ENCODE measurements at regions not wholly inside any gene's neighbourhood (a gene's known extent, or its start where the extent isn't known, plus 50 kb on each side); places are given as distances from the start of the nearest gene placed in this dataset.

DNA sequence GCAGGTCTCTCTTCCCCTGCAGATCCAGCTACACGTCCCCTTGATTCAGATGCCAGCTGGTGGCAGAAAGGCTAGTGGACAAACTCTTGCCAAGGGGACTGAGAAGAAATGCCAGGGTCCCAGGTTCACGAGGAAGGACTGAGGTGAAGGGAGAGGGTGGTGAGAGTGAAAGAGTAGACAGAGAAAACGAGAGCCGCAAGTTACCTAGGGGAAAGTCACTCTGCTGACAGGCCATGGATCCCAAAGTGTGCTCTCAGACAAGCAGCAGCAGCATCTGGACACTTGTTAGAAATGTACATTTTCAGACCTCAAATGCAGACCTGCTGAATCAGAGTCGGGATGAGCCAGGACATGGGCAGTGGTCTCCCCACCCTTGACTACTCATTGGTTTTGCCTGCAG is 192.3 kb downstream of the FGFR2 start:
- Mint-ChIP-seq H3K4me1 (ENCODE audit: low read depth) (no peaks in the 10 kb centered on the region), H3K27me3 (ENCODE audit: low read depth) (no peaks in the 10 kb centered on the region), H3K9me3 (ENCODE audit: insufficient read depth) (no peaks in the 10 kb centered on the region), H3K36me3 (ENCODE audit: low read depth) (no peaks in the 10 kb centered on the region), H3K27ac (no peak overlapping the region), H3K4me3 (no peak overlapping the region)
- DNase-seq (no peak), ATAC-seq (no peak)
- POLR2A ChIA-PET, result no interaction called here
- CTCF ChIA-PET, result no interaction called here

DNA sequence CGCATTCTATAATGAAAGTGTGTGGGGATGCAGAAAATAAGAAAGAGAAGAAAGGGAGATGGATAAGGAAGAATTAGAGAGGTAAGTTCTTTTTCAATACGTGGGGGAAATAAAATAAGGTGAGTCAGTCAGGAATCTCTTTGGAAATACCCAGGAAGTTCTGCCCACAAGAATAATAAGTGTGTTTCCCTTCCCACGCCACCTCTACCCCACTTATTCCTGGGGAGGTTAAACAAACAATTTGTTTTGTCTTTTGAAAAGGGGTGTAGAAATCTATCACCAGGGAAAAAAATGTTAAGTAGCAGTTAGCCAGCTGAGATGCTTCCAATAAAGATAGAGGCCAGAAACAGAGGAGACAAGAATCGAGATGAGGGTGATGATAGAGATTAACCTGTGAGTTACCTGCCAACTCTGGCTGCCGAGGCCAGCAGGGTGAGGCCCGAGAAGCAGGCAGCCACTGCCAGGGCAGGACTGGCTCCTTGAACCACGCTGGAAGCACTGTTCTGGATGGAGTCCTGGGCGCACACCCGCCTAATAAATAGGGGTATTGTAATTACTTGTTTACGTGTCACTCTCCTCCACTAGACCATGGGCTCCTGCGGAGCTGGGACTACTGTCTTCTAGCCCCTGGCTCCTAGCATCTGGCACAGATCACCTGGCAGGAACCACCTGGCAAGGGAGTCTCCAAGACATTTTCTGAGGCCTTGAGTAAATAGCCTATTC is 191.3 kb downstream of the FGFR2 start:
- Mint-ChIP-seq H3K27me3 (ENCODE audit: low read depth) (no peaks in the 10 kb centered on the region), H3K4me3 (no peak overlapping the region), H3K9me3 (ENCODE audit: insufficient read depth) (no peaks in the 10 kb centered on the region), H3K4me1 (ENCODE audit: low read depth) (no peaks in the 10 kb centered on the region), H3K36me3 (ENCODE audit: low read depth) (no peaks in the 10 kb centered on the region), H3K27ac (no peak overlapping the region)
- ATAC-seq (no peak), DNase-seq (no peak)
- ChIA-PET CTCF (no interaction called here), POLR2A (no interaction called here)

DNA sequence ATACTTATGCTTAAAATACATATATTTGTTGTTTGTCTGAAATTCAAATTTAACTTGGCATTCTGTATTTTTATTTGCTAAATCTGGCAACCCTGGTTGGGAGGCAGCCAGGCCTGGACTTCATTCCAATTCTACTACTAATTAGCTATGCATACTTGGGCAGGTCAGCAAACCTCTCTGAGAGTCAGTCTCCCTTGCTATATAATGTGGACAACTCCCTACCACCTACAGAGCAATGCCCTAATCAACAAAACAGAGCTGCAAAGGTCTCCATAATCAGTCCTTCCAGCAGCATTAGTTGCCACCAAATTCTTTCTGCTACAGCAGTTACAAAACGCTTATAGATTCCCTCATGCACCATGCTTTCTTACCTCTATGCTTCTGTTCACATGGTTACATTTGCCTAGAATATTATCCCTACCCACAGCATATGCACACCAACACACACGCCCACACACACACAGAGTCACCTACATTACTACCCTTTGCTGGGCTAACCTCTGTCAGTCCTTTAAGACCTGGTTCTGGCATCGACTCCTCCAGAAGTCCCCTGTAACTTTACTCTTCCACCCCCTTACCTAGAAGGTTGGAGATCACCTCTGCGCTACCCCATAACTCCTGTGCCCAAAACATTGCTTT is 188.7 kb downstream of the FGFR2 start:
- DNase-seq, result no peak
- Mint-ChIP-seq H3K36me3 (ENCODE audit: low read depth) (no peaks in the 10 kb centered on the region), H3K4me3 (no peak overlapping the region), H3K4me1 (ENCODE audit: low read depth) (no peaks in the 10 kb centered on the region), H3K27ac (no peak overlapping the region), H3K9me3 (ENCODE audit: insufficient read depth) (no peaks in the 10 kb centered on the region), H3K27me3 (ENCODE audit: low read depth) (no peaks in the 10 kb centered on the region)
- no peak for ATAC-seq
- ChIA-PET POLR2A (no interaction called here), CTCF (no interaction called here)

DNA sequence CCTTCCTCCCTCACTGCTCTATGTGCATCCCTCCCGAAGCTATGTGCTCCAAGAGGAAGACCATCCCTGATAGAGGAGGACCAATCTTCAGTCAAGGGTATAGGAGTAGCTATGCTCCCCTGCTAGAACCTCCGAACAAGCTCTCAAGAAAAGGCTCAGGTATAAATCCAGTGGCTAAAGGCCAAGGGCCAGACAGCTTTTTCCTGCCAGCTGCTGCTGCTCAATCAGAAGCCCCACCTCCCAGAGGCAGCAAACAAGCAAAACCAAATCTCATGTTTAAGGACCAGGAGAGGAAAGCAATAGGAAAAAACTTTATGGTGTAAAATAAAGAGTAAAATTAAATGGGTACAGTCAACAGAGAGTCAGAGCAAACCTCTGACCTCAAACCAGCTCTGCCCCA is 187.2 kb downstream of the FGFR2 start:
- Mint-ChIP-seq H3K4me3 (no peak overlapping the region), H3K4me1 (ENCODE audit: low read depth) (no peaks in the 10 kb centered on the region), H3K27ac (no peak overlapping the region), H3K27me3 (ENCODE audit: low read depth) (no peaks in the 10 kb centered on the region), H3K9me3 (ENCODE audit: insufficient read depth) (no peaks in the 10 kb centered on the region), H3K36me3 (ENCODE audit: low read depth) (no peaks in the 10 kb centered on the region)
- ATAC-seq (no peak), DNase-seq (no peak)
- ChIA-PET POLR2A (no interaction called here), CTCF (no interaction called here)

DNA sequence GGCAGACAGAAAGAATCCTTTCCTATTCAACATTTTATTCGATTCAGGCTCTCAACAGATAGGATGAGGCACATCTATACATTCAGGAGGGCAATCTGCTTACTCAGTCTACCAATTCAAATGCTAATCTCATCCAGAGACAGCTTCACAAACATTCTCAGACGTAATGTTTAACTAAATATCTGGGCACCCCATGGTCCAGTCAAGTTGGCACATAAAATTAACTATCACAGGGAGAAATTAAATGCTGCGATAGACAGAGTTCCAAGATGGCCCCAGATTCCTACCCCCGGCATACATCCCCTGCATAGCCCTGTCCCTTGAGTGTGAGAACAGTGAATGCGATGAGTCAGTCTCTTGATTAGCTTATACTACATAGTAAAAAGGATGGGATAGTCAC is 184.3 kb downstream of the FGFR2 start:
- Mint-ChIP-seq H3K9me3 (ENCODE audit: insufficient read depth) (no peaks in the 10 kb centered on the region), H3K27ac (no peak overlapping the region), H3K4me3 (no peak overlapping the region), H3K36me3 (ENCODE audit: low read depth) (no peaks in the 10 kb centered on the region), H3K4me1 (ENCODE audit: low read depth) (no peaks in the 10 kb centered on the region), H3K27me3 (ENCODE audit: low read depth) (no peaks in the 10 kb centered on the region)
- ATAC-seq, result no peak
- ChIA-PET POLR2A (no interaction called here), CTCF (no interaction called here)
- no peak for DNase-seq

DNA sequence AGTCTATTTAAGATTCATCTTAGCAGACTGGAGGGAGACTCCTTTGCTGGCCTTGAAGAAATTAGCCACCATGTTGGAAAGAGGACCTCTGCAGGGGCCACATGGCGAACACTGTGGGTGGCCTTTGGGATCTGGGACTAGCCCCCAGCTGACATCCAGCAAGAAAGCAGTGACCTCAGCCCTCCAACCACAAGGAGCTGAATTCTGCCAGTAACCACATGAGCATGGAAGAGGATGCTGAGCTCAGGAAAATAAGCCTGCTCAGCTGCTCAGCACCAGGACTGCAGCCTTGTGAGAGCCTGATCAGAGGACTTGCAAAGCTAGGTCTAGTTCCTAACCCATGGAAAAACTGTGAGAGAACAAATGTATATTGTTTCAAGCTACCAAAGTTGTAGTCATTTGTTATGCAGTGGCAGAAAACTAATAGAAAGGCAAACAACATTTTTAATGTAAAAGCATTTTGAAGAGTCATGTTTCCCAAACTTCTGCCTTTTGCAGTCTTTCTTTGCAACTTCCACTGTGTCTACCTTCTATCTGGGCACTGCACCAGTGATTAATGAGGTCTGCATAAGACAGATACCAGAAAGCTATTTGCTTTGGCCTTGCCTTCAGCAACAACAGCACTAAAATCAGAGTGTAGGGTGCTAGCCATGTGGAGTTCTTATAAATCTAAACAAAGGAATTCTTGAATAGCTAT is 183.7 kb downstream of the FGFR2 start:
- H3K27ac Mint-ChIP-seq, result no peak overlapping the region
- ChIA-PET CTCF (no interaction called here), POLR2A (no interaction called here)
- DNase-seq, result no peak
- no peaks in the 10 kb centered on the region for H3K4me1 Mint-ChIP-seq (ENCODE audit: low read depth)
- no peaks in the 10 kb centered on the region for H3K27me3 Mint-ChIP-seq (ENCODE audit: low read depth)
- no peaks in the 10 kb centered on the region for H3K36me3 Mint-ChIP-seq (ENCODE audit: low read depth)
- no peaks in the 10 kb centered on the region for H3K9me3 Mint-ChIP-seq (ENCODE audit: insufficient read depth)
- ATAC-seq, result no peak
- no peak overlapping the region for H3K4me3 Mint-ChIP-seq

DNA sequence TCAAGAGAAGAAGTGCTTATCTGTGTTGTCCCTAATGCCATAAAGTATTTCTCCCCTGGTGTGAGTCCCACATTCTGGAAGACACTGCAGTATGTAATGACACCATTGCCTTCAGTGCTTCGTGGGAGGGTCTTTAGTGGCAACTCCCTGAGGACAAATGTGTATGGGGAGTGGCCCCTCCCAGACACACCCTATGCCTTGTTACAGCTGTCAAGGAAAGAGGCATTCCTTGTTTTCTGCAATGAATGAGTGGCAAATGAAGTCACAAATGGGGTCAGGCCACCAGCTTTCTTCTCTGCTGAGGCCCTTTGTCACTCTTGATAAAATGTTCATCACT is 183.2 kb downstream of the FGFR2 start:
- CTCF ChIA-PET, result no interaction called here
- DNase-seq, result no peak
- Mint-ChIP-seq H3K9me3 (ENCODE audit: insufficient read depth) (no peaks in the 10 kb centered on the region), H3K27me3 (ENCODE audit: low read depth) (no peaks in the 10 kb centered on the region), H3K27ac (no peak overlapping the region), H3K4me1 (ENCODE audit: low read depth) (no peaks in the 10 kb centered on the region), H3K36me3 (ENCODE audit: low read depth) (no peaks in the 10 kb centered on the region), H3K4me3 (no peak overlapping the region)
- ATAC-seq, result no peak
- POLR2A ChIA-PET, result no interaction called here

DNA sequence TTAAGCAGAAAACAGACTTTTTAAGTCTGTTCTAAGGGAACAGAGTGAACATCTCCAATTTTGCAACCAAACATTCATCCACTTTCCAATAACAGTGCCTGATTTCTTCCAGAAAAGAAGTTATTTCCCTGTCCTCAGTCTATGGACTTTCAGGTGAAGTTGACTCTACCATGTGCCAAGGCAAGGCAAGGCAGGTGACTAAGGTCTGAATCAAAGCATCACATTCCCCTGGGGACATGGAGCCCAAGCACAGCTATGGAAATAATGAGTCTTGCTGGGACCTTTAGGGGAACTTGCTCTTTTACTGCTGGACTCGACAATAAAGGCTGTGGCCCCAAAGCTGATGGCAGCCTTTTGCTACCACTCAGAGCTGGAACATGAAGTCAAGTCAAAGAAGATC is 182.2 kb downstream of the FGFR2 start:
- ChIA-PET POLR2A (no interaction called here), CTCF (no interaction called here)
- Mint-ChIP-seq H3K4me1 (ENCODE audit: low read depth) (no peaks in the 10 kb centered on the region), H3K36me3 (ENCODE audit: low read depth) (no peaks in the 10 kb centered on the region), H3K27me3 (ENCODE audit: low read depth) (no peaks in the 10 kb centered on the region), H3K9me3 (ENCODE audit: insufficient read depth) (no peaks in the 10 kb centered on the region), H3K4me3 (no peak overlapping the region), H3K27ac (no peak overlapping the region)
- ATAC-seq (no peak), DNase-seq (no peak)

DNA sequence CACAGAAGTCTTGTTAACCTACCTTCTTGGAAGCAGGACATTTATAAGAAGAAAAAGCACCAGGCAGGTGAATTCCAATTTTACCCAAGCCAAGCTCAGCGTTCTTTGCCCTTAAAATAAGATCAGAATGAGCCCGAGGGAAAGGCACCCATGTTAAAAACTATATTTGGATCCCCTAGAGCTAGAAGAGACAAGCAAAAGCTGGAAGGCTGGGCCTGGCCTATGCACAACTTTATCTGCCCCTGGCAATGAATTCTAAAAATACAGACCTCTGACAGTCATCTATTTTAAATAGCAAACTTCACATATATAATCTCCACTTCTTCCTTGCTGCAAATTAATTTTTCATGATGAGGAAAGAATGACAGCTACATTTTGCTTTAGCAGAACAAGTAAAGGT is 180.9 kb downstream of the FGFR2 start:
- no peaks in the 10 kb centered on the region for H3K27me3 Mint-ChIP-seq (ENCODE audit: low read depth)
- no peak overlapping the region for H3K27ac Mint-ChIP-seq
- no peaks in the 10 kb centered on the region for H3K4me1 Mint-ChIP-seq (ENCODE audit: low read depth)
- H3K4me3 Mint-ChIP-seq, result no peak overlapping the region
- DNase-seq, result no peak
- ChIA-PET POLR2A (no interaction called here), CTCF (interaction anchor here (1.0 kb wide), 1 partner anchor 468 kb away, joined by 3 read pairs; no protein-coding TSS in a partner anchor)
- H3K36me3 Mint-ChIP-seq (ENCODE audit: low read depth), result no peaks in the 10 kb centered on the region
- H3K9me3 Mint-ChIP-seq (ENCODE audit: insufficient read depth), result no peaks in the 10 kb centered on the region
- no peak for ATAC-seq

DNA sequence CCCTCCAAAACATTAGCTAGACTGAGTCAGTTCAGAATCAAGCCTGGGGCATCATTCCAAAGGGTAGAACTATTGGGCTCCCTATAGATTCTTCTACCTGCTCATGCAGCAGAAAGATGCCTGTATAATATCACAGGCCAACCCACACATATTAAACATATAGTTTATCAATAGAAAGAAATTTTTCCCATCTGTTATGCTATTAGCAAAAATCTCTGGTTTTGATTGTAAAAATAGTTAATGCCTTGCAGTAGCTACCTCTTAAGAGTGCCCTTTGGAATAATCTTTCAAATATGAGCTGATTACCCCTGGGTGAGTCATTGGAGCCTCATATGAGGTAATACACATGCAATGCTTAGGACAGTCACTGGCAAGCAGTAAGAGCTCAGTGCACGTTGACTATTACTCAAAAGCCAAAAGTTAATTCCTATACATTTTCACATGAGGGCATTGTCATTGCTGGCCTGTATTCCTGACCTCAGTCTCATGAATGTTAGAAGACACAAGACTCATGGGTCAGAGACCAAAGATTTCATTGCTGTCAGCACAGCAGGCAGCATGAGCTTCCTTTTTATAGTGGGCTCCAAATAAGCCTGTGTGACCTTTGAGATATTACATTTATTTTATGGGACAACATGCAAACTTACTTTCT is 180.0 kb downstream of the FGFR2 start:
- Mint-ChIP-seq H3K9me3 (ENCODE audit: insufficient read depth) (no peaks in the 10 kb centered on the region), H3K27ac (no peak overlapping the region), H3K27me3 (ENCODE audit: low read depth) (no peaks in the 10 kb centered on the region), H3K36me3 (ENCODE audit: low read depth) (no peaks in the 10 kb centered on the region), H3K4me3 (no peak overlapping the region), H3K4me1 (ENCODE audit: low read depth) (no peaks in the 10 kb centered on the region)
- ChIA-PET POLR2A (no interaction called here), CTCF (no interaction called here)
- no peak for ATAC-seq
- no peak for DNase-seq

DNA sequence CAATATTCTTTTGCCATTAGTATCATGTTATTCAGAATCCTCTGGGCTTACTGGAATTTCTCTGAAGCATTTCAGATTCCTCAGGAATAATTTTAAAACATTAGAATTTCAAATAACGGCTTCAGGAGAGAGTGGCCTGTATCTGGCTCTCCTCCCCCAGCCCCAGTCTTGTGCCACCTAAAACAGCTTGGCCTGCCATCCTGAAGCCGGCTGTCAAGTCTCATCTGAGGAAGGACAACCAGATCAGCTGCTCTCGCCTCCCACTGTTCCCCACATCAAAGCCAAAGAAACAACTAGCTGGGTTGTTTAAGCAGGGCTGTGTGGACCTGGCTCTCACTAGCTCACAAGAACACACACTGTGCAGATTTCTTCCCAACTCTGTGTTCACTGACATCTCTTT is 178.2 kb downstream of the FGFR2 start:
- Mint-ChIP-seq H3K36me3 (ENCODE audit: low read depth) (no peaks in the 10 kb centered on the region), H3K27ac (no peak overlapping the region), H3K9me3 (ENCODE audit: insufficient read depth) (no peaks in the 10 kb centered on the region), H3K27me3 (ENCODE audit: low read depth) (no peaks in the 10 kb centered on the region), H3K4me1 (ENCODE audit: low read depth) (no peaks in the 10 kb centered on the region), H3K4me3 (no peak overlapping the region)
- CTCF ChIA-PET, result no interaction called here
- DNase-seq (no peak), ATAC-seq (no peak)
- POLR2A ChIA-PET, result no interaction called here

DNA sequence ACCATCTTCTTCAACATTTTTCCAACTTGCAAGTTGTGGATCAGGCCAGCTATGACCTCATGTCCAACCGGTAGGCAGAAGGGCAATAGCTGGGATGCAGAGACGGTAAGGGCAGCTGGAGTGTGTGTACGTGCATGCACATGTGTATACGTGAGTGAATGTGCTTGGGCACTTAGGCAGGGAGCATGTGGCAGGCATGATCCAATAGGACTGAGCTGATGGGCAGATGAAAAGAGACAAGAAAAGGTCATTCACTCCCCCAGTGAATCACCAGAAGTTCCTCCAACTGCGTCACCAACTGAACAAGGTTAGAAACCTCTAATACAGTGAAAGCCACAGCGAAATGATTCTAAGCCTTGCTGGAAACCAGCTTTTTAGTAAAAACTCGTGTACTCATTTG is 176.1 kb downstream of the FGFR2 start:
- CTCF ChIA-PET, result no interaction called here
- Mint-ChIP-seq H3K36me3 (ENCODE audit: low read depth) (no peaks in the 10 kb centered on the region), H3K4me1 (ENCODE audit: low read depth) (no peaks in the 10 kb centered on the region), H3K27ac (no peak overlapping the region), H3K27me3 (ENCODE audit: low read depth) (no peaks in the 10 kb centered on the region), H3K9me3 (ENCODE audit: insufficient read depth) (no peaks in the 10 kb centered on the region), H3K4me3 (no peak overlapping the region)
- no peak for DNase-seq
- POLR2A ChIA-PET, result no interaction called here
- no peak for ATAC-seq

Measured in activated CD8-positive, alpha-beta T cell treated with anti-CD3 and anti-CD28 coated beads, Interleukin-2, amount 10 ng/mL, durations not matched to agents 7 days and 5 days (primary cell).